ENCODE measurements at regions not wholly inside any gene's neighbourhood (a gene's known extent, or its start where the extent isn't known, plus 50 kb on each side); places are given as distances from the start of the nearest gene placed in this dataset.

GRCh38 chr3:76615719-76616118 lies 424.2 kb upstream of the ROBO2 start:
- no peak for DNase-seq (ENCODE audit: low read depth in 2 of 2)

GRCh38 chr3:76624164-76624563 lies 415.7 kb upstream of the ROBO2 start:
- no peak for DNase-seq (ENCODE audit: low read depth in 2 of 2)

- DNase-seq (ENCODE audit: low read depth in 2 of 2), result no peak
Measured at GRCh38 chr3:76627236-76627635, 412.7 kb upstream of the ROBO2 start.

GRCh38 chr3:76631251-76631650 lies 408.6 kb upstream of the ROBO2 start:
- DNase-seq (ENCODE audit: low read depth in 2 of 2), result no peak

GRCh38 chr3:76638006-76638405 lies 401.9 kb upstream of the ROBO2 start:
- no peak for DNase-seq (ENCODE audit: low read depth in 2 of 2)

- DNase-seq (ENCODE audit: low read depth in 2 of 2), result no peak
Measured at GRCh38 chr3:76643623-76644304, 396.1 kb upstream of the ROBO2 start.

- DNase-seq (ENCODE audit: low read depth in 2 of 2), result no peak
Measured at GRCh38 chr3:76644305-76644675, 395.6 kb upstream of the ROBO2 start.

- DNase-seq (ENCODE audit: low read depth in 2 of 2), result no peak
Measured at GRCh38 chr3:76645724-76646123, 394.2 kb upstream of the ROBO2 start.

- no peak for DNase-seq (ENCODE audit: low read depth in 2 of 2)
Measured at GRCh38 chr3:76646921-76647562, 392.9 kb upstream of the ROBO2 start.

GRCh38 chr3:76651784-76652183 lies 388.1 kb upstream of the ROBO2 start:
- no peak for DNase-seq (ENCODE audit: low read depth in 2 of 2)

GRCh38 chr3:76652524-76652923 lies 387.4 kb upstream of the ROBO2 start:
- DNase-seq (ENCODE audit: low read depth in 2 of 2), result no peak

- no peak for DNase-seq (ENCODE audit: low read depth in 2 of 2)
Measured at GRCh38 chr3:76653640-76654251, 386.2 kb upstream of the ROBO2 start.

- no peak for DNase-seq (ENCODE audit: low read depth in 2 of 2)
Measured at GRCh38 chr3:76656531-76657070, 383.3 kb upstream of the ROBO2 start.

GRCh38 chr3:76657909-76658308 lies 382.0 kb upstream of the ROBO2 start:
- no peak for DNase-seq (ENCODE audit: low read depth in 2 of 2)

GRCh38 chr3:76661527-76662250 lies 378.2 kb upstream of the ROBO2 start:
- no peak for DNase-seq (ENCODE audit: low read depth in 2 of 2)

- no peak for DNase-seq (ENCODE audit: low read depth in 2 of 2)
Measured at GRCh38 chr3:76664816-76665215, 375.1 kb upstream of the ROBO2 start.

GRCh38 chr3:76668653-76669052 lies 371.2 kb upstream of the ROBO2 start:
- DNase-seq (ENCODE audit: low read depth in 2 of 2), result no peak

- DNase-seq (ENCODE audit: low read depth in 2 of 2), result no peak
Measured at GRCh38 chr3:76669322-76669721, 370.6 kb upstream of the ROBO2 start.

- DNase-seq (ENCODE audit: low read depth in 2 of 2), result no peak
Measured at GRCh38 chr3:76673171-76673570, 366.7 kb upstream of the ROBO2 start.

- DNase-seq (ENCODE audit: low read depth in 2 of 2), result no peak
Measured at GRCh38 chr3:76679541-76679940, 360.4 kb upstream of the ROBO2 start.

- no peak for DNase-seq (ENCODE audit: low read depth in 2 of 2)
Measured at GRCh38 chr3:76683256-76683655, 356.6 kb upstream of the ROBO2 start.

- DNase-seq (ENCODE audit: low read depth in 2 of 2), result no peak
Measured at GRCh38 chr3:76684946-76685345, 355.0 kb upstream of the ROBO2 start.
